ENCODE measurements at regions not wholly inside any gene's neighbourhood (a gene's known extent, or its start where the extent isn't known, plus 50 kb on each side); places are given as distances from the start of the nearest gene placed in this dataset.

DNA sequence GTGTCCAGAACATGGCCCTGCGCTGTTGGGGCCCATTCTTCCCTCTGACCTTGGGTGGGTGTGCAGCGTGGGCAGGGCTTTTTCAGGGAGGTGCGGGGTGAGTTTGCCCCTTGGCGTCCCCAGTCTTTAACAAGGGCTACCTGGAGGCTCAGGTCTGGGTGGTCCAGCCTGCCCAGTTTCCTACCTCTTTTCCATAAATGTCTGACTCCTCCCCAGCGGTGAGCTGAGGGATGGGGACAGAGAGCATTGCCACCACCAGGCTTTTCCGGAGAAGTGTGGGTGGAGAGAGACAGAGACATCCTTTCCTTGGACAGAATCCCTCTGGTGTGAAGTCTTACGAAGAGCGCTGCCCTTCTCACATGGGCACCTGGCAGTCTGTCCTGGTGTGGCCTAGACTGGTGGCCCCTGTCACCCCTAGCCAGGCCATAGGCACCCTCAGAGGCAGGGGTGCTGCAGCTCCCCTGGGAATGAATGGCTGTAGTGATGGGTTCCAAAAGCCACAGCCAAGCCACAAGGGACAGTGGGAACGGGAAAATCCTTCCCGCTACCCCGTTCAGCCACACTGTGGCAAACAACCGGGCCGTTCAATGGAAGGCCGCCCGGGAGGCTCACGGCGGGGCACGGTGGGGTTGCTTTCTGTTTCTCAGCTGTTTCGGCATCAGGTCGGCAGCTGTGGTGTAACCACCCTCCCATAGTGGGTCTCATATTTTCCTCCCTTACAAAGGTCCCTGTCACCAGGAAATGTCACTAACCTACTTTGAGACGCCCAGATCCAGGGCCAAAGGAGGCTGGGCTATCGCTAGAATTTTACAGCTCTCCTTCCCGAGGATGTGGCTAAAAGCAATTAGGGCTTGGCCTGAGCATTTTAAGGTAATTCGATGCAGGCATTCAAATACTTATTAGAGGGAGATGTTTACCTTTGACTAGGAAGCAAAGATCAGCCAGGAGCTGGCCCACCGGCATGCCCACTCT lies 61.9 kb upstream of the GSE1 start:
- Mint-ChIP-seq H3K27me3 (ENCODE audit: low read depth, poor library complexity) (peaks cover 20% of the 10 kb centered on the region), H3K4me3 (peak overlapping the region; percentile 23), H3K4me1 (peaks cover 36% of the 10 kb centered on the region), H3K36me3 (ENCODE audit: low read depth) (no peaks in the 10 kb centered on the region), H3K27ac (peak overlapping the region; percentile 90), H3K9me3 (peaks cover 3% of the 10 kb centered on the region)
- TF ChIP-seq, protein P1, sequence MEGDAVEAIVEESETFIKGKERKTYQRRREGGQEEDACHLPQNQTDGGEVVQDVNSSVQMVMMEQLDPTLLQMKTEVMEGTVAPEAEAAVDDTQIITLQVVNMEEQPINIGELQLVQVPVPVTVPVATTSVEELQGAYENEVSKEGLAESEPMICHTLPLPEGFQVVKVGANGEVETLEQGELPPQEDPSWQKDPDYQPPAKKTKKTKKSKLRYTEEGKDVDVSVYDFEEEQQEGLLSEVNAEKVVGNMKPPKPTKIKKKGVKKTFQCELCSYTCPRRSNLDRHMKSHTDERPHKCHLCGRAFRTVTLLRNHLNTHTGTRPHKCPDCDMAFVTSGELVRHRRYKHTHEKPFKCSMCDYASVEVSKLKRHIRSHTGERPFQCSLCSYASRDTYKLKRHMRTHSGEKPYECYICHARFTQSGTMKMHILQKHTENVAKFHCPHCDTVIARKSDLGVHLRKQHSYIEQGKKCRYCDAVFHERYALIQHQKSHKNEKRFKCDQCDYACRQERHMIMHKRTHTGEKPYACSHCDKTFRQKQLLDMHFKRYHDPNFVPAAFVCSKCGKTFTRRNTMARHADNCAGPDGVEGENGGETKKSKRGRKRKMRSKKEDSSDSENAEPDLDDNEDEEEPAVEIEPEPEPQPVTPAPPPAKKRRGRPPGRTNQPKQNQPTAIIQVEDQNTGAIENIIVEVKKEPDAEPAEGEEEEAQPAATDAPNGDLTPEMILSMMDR (IDR thresholded peaks at IDR 0.05) = no peak
- DNase-seq = no peak

DNA sequence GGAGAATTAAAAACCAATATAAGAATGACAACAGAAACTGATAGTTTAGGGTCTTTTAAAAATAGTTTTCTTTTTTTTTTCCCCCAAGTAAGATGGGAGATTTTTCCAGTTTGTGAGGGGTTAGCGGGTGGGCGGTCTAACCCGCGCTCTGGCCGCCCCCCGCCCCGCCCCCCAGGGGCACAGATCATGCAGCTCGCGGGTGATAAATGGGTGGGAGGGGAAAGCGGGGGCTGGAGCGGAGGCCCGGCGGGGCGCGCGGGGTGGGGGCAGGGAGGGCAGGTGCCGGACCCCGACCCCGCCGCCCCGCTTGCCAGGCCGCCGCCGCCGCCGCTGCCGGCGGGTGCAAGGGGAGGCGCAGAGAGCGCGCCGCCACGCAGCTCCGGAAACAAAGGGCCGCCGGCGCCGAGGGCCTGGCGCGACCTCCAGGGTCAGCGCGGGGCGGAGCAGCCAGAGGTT lies 60.1 kb upstream of the GSE1 start:
- H3K27ac Mint-ChIP-seq = peak overlapping the region; percentile 85
- peaks cover 45% of the 10 kb centered on the region for H3K4me1 Mint-ChIP-seq
- H3K27me3 Mint-ChIP-seq (ENCODE audit: low read depth, poor library complexity) = peaks cover 16% of the 10 kb centered on the region
- TF ChIP-seq, protein P1 (IDR thresholded peaks at IDR 0.05) = no peak
- peak overlapping the region; percentile 71 for H3K4me3 Mint-ChIP-seq
- no peak for DNase-seq
- H3K36me3 Mint-ChIP-seq (ENCODE audit: low read depth) = no peaks in the 10 kb centered on the region
- no peaks in the 10 kb centered on the region for H3K9me3 Mint-ChIP-seq

DNA sequence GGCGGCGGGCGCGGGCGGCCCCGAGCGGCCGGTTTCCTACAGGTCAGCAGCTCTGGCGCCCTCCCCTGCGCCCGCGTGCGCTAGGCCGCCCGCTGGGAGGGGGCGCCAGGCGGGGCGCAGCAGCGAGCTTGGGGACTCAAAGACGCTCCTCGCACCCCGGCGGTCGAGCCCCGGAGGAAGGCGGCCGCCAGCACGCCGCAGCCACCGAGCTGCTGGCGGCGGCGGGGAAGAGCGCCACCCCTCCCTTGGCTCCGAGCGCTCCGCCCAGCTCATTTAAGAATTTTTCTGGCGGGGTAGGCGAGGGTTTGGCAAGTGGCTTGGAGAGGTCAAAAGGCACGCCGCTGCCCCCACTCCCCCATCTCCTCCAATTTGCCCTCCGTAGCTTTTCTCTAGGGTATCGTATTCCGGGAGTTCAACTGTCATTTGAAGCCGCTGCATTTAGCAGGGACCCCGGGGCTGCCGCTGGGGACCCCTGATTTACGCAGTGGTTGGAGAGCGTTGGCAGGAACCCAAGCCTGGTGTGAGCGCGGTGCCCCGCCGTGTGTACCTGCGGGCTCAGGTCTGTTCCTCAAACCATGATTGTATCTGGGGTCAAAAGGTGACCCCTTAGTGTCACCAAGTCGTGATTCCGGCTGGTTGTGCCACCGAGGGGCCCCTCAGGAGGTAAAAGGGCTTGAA lies 59.5 kb upstream of the GSE1 start:
- H3K4me3 Mint-ChIP-seq = peak overlapping the region; percentile 94
- H3K27me3 Mint-ChIP-seq (ENCODE audit: low read depth, poor library complexity) = peaks cover 12% of the 10 kb centered on the region
- TF ChIP-seq, protein P1 (IDR thresholded peaks at IDR 0.05) = no peak
- H3K9me3 Mint-ChIP-seq = no peaks in the 10 kb centered on the region
- H3K36me3 Mint-ChIP-seq (ENCODE audit: low read depth) = no peaks in the 10 kb centered on the region
- H3K4me1 Mint-ChIP-seq = peaks cover 51% of the 10 kb centered on the region
- peak; percentile 86 for DNase-seq
- H3K27ac Mint-ChIP-seq = peak overlapping the region; percentile 98

DNA sequence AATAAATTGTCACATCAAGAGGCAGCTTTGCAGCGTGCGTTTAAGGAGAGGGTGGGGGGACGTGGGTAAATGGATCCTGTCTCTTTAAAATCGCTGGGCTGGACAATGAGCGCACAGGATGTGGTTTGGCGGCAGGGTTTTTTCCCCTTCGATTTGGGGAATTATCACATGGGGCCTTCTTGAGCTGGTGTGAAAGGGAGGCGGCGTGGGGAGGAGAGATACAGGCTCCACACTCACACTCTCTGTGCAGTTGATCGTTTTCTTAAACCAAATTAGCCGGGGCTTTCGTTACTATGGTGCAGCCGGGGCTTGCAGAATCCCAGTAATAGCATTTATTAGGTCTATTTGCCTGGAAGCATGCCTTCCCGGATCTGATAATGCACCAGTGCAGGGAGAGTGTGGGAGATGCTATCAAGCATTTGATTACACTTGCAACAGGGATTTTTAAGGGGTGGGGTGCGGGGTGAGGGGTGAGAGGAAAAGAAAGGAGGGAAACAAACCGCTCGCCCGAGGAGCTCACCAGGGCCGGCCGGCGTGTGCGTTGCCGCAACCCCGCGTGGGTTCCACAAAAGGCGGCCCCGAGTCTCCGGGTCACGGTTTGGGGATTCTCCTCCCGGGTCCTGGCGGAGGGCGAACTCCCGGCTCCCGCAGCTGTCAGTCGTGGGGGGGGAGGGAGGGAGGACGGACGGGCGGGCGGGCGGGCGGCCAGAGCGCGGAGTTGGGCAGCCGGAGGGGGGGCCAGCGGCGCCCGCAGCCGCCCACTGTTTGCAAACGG lies 58.8 kb upstream of the GSE1 start:
- no peak for DNase-seq
- H3K4me1 Mint-ChIP-seq = peaks cover 54% of the 10 kb centered on the region
- peak overlapping the region; percentile 94 for H3K4me3 Mint-ChIP-seq
- TF ChIP-seq, protein P1 (IDR thresholded peaks at IDR 0.05) = no peak
- peaks cover 5% of the 10 kb centered on the region for H3K27me3 Mint-ChIP-seq (ENCODE audit: low read depth, poor library complexity)
- no peaks in the 10 kb centered on the region for H3K9me3 Mint-ChIP-seq
- H3K36me3 Mint-ChIP-seq (ENCODE audit: low read depth) = no peaks in the 10 kb centered on the region
- H3K27ac Mint-ChIP-seq = peak overlapping the region; percentile 98

DNA sequence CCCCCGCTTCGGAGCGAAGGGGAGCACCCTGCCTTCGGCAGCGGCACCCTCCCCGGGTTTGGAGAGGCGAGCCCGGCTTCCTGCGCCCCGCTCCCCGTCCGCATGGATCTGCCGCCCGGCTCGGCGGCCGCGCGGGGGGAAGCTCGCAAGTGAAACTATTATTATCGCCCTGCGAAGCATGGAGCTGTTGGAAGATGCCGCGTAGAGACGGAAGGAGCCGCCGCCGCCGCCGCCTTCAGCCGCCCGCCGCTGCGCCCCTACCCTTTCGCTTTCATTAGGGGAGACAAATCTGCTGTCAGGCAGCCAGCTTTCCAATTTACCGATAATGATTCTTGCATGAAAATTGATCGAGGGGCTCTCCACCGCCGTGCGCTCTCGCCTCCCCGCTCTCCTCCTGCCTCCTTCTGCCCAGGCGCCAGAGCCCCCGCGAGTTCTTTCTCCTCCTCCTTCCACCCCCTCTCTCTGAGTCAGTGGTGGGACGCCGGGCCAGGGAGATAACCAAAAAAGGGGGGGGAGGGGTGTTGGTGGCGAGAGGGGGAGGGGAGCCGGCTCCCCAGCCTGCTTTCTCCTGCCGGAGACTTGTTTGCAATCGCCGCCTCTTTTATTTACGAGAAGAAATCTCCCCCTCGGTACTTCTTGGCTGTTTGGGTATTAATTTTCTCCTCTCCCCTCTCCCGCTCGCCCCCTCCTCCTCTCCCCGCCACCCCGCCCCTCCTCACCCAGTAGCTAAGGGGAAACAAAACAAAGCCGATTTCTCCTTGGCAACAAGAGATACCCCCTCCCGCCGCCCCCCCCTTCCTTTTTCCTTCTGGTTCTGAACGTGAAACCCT lies 58.0 kb upstream of the GSE1 start:
- H3K27me3 Mint-ChIP-seq (ENCODE audit: low read depth, poor library complexity) = no peaks in the 10 kb centered on the region
- peak; percentile 72 for DNase-seq
- H3K27ac Mint-ChIP-seq = peak overlapping the region; percentile 99

More for the DNA sequence above, 58.0 kb upstream of the GSE1 start:
- Mint-ChIP-seq H3K9me3 (no peaks in the 10 kb centered on the region), H3K4me3 (peak overlapping the region; percentile 95), H3K4me1 (peaks cover 60% of the 10 kb centered on the region), H3K36me3 (ENCODE audit: low read depth) (no peaks in the 10 kb centered on the region)
- TF ChIP-seq, protein P1 (IDR thresholded peaks at IDR 0.05) = no peak

Data from nephron progenitor cell (in vitro differentiated cells).